HG03060 (cell line): ENCODE measurements at regions not wholly inside any gene's neighbourhood (a gene's known extent, or its start where the extent isn't known, plus 50 kb on each side); places are given as distances from the start of the nearest gene placed in this dataset.

ENCODE experiments used
- ATAC-seq: cut with Tn5 transposase; IDR thresholded peaks from one replicate; pipeline ENCODE4 v1.9.1; 2021; ENCODE audit warnings: low read depth, moderate number of reproducible peaks; ENCODE audit not compliant: unreplicated experiment

- no peak for ATAC-seq
Observed at GRCh38 chr5:155189981-155190380, 176.4 kb downstream of the KIF4B start.

- no peak for ATAC-seq
Observed at GRCh38 chr5:155193029-155193428, 179.5 kb downstream of the KIF4B start.

DNA sequence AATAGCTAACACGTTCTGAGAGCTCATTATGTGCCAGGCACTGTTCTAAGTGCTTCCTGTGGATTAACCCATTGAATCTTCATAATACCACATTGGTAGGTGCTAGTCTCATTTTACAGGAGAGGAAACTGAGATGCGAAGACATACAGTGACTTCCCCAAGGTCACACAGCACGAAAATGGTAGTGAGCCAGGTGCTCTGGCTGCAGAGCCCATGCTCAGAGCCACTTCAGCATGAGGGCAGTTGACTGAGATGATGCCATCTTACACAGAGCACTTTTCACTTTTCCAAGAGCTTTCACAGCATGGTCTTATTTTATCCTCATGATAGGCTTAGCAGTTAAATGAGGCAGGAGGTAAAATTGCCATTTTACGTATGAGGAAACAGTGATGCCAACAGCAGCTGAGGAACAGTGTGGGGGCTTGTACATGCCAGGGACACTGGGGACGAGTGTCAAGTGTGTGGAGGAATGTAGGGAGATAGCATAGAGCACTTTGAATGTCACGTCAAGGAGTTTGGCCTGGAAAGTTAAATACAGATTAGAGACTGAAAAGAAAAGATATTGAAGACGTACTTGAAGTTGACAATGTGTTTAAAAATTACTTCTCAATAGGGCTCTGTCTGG lies 180.0 kb downstream of the KIF4B start:
- no peak for ATAC-seq

- no peak for ATAC-seq
Observed at GRCh38 chr5:155200608-155201007, 187.1 kb downstream of the KIF4B start.

- ATAC-seq: no peak
Observed at GRCh38 chr5:155211764-155212163, 198.2 kb downstream of the KIF4B start.

GRCh38 chr5:155222393-155222792 lies 208.8 kb downstream of the KIF4B start:
- ATAC-seq: no peak

- ATAC-seq: no peak
Observed at GRCh38 chr5:155229135-155229534, 215.6 kb downstream of the KIF4B start.

GRCh38 chr5:155239803-155240202 lies 226.2 kb downstream of the KIF4B start:
- no peak for ATAC-seq

DNA sequence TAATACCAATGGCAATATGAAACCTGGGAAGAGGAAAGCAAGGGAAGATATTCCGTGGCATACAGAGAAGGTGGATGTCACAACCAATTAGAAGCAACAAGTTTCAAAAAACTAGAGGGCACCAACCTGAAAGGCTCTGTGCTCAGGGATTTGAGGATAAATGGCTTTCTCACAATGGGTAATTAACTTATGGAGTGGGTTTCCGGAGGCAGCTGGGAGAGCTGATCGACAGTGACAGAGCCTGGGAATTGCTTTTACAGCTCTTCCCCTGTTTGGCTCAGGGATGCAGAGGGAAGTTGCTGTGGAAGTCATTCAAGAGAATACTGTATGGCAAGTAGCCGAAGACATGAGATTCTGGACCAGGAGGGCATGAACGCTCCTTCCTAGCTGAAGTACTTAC lies 237.0 kb downstream of the KIF4B start:
- ATAC-seq: no peak

DNA sequence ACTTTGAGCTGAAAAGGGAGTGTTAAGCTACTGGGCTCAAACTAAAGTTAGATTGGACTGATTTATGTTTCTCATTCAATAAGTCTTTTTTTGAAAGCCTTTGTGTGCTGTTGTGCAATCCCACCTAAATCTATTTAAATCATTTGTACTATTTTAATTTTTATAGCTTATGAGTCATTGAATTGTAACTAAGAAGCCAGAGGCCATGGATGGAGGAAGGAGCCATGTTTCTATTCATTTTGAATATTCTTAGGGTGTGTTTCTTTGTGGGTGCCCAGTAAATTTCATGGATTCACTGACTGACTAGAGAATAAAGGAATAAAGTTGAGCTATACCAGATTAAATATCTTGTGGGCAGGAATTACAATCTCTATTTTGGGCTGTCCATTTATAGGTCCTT lies 238.5 kb downstream of the KIF4B start:
- no peak for ATAC-seq

DNA sequence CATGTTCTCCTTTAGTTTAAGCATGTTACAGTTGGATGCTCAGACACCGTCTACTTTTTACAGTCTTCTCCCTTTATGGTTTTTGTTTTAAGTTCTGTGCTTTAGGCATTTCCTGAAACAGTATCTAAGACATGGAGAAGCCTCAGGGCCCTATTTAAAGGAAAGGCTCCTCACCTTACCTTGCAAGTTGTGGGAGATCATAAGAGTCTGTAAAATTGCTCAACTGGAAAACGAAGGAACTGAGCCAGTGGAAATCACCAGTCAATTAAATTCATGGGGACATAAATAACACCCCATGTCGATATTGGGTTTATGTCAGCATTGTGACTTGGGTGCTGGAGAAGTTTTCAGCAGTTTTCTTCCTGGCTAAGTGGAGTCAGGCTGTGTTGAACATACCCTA lies 239.2 kb downstream of the KIF4B start:
- no peak for ATAC-seq

- no peak for ATAC-seq
Observed at GRCh38 chr5:155254399-155254798, 240.8 kb downstream of the KIF4B start.

- ATAC-seq: no peak
Observed at GRCh38 chr5:155258161-155258560, 244.6 kb downstream of the KIF4B start.

GRCh38 chr5:155259648-155260047 lies 246.1 kb downstream of the KIF4B start:
- ATAC-seq: no peak

GRCh38 chr5:155260798-155261197 lies 247.2 kb downstream of the KIF4B start:
- ATAC-seq: no peak

DNA sequence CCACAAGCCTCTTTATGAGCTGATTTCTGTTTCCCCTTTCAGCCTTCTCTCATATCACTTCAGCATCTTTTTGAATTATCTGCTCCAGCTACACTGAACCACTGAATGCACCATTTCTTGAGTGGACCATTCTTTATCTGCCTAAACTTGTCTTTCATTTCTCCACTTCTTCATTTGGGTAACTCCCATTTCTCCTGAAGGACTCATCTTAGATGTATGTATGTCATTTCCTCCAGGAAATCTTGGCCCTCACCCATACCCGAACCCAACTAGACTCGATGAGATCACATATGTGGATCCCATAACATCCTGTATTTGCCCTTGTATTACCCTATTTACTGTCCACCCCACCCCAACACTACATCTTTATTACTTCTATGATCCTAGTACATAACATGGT lies 249.8 kb downstream of the KIF4B start:
- ATAC-seq: no peak

DNA sequence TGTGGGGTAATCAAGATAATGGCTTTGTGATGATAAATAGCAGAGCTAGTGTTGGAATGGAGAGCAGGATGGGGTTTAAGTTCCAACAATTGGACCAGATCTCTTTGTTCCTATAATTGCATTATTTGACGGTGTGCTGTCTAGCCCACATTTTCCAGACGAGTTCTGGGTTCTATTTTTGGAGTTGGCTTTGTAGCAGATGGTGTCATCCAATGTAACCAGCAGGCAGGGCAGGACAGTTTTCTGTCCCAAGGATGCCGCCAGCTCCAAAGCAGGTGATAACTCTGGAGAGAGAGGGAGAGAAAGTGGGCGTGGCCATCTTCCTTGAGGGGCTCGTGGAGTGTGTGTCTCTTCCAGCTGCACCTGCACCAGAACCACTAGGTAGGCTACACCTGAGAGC lies 251.3 kb downstream of the KIF4B start:
- no peak for ATAC-seq

- no peak for ATAC-seq
Observed at GRCh38 chr5:155268770-155269425, 255.3 kb downstream of the KIF4B start.

- no peak for ATAC-seq
Observed at GRCh38 chr5:155270725-155271124, 257.2 kb downstream of the KIF4B start.

GRCh38 chr5:155274484-155274883 lies 260.9 kb downstream of the KIF4B start:
- ATAC-seq: no peak

- no peak for ATAC-seq
Observed at GRCh38 chr5:155275222-155275621, 261.7 kb downstream of the KIF4B start.

DNA sequence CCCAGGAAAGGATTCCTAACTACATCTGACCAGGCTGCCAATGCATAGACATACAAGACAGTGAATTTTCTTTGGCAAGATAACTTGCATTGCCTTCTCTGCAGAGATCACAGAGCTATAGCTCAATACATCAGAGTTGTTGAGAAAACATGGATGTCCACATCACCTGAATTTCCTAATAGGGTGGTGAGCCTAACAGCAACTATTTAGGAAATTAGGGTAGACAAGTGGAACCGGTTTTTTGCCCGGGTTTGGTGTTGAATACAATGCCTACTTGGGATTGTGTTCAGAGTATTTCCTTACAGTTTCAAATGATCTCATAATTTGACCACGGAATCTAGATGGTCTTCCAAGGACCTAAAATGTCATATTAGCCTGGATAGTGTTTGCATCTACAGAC lies 262.7 kb downstream of the KIF4B start:
- no peak for ATAC-seq

DNA sequence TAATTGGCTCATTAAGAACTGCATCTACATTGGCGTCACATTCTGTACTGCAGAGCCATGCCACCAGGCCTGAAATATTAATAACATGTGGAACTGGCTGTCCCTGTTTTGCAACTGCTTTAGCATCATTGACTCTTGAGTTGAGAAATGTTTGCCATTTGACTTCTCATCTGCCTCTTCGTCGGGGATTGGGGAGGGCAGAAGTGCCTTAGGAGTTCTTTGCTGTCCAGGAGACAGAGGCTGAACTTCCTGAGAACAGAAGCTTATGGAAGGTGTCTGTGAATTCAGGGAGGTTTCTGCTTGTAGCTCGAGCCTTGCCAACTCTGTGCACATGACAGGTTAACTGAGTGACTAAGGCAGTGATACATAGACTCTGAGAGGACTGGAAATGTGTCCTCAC lies 265.0 kb downstream of the KIF4B start:
- no peak for ATAC-seq
